H1 (cell line): ENCODE measurements at regions not wholly inside any gene's neighbourhood (a gene's known extent, or its start where the extent isn't known, plus 50 kb on each side); places are given as distances from the start of the nearest gene placed in this dataset.

Source experiments
- CTCF ChIA-PET: fragments of 300-600 bp; sonication (Branson Sonifier 250); formaldehyde crosslinking; loops from one replicate; lab custom pipeline; 2021; ENCODE audit not compliant: partially characterized antibody; lab: Charles Lee
- POLR2A ChIA-PET: fragments of 300-600 bp; sonication (Branson Sonifier 250); formaldehyde crosslinking; loops from one replicate; lab custom pipeline; 2021; ENCODE audit warnings: inconsistent platforms; ENCODE audit not compliant: partially characterized antibody; lab: Charles Lee
- DNase-seq, 2 experiments: peaks; one replicate each; pipeline versions ENCODE4 v3.0.0 to v3.0.0-alpha.2; 2010 to 2022; ENCODE audit warnings: low spot score in 2 of 2, low read depth in 1 of 2, mixed read lengths in 1 of 2
- FAIRE-seq: peaks from 2 replicates; lab custom pipeline; 2011; peaks lifted over from hg19 to GRCh38; lab: Jason Lieb, UNC
- H2AFZ ChIP-seq: 2 replicates; pipeline ENCODE4 v1.8.1; 2012; ENCODE audit warnings: low read length, inconsistent platforms
- H2AK5ac ChIP-seq: 2 replicates; pipeline ENCODE4 v1.6.1; 2013; ENCODE audit warnings: low read depth, low read length
- H2BK120ac ChIP-seq: replicated peaks from 2 replicates; pipeline ENCODE3; 2013; ENCODE audit warnings: low read depth, low read length, inconsistent platforms
- H2BK12ac ChIP-seq: 2 replicates; pipeline ENCODE4 v1.6.1; 2013; ENCODE audit warnings: low read depth, low read length
- H2BK15ac ChIP-seq: 2 replicates; pipeline ENCODE4 v1.6.1; 2013; ENCODE audit warnings: low read length
- H2BK20ac ChIP-seq: 2 replicates; pipeline ENCODE4 v1.6.1; 2013; ENCODE audit warnings: low read length
- H2BK5ac ChIP-seq: 2 replicates; pipeline ENCODE4 v1.6.1; 2013; ENCODE audit warnings: low read depth, low read length
- H3K14ac ChIP-seq: 2 replicates; pipeline ENCODE4 v1.6.1; 2013; ENCODE audit warnings: inconsistent platforms; ENCODE audit not compliant: insufficient read length
- H3K18ac ChIP-seq: 2 replicates; pipeline ENCODE4 v1.6.1; 2013; ENCODE audit warnings: low read length; ENCODE audit errors: extremely low read depth
- H3K23ac ChIP-seq: 2 replicates; pipeline ENCODE4 v1.6.1; 2013; ENCODE audit warnings: inconsistent platforms; ENCODE audit not compliant: insufficient read length
- H3K23me2 ChIP-seq: 2 replicates; pipeline ENCODE4 v1.6.1; 2013; ENCODE audit warnings: low read depth, low read length
- H3K27ac ChIP-seq: 2 replicates; pipeline ENCODE4 v1.6.1; 2011; ENCODE audit warnings: low read depth, low read length, inconsistent platforms
- H3K27me3 ChIP-seq, 4 experiments: replicated peaks in 1 of 4; 1 replicate in 1 of 4; 2 replicates in 3 of 4; pipeline versions ENCODE4 v1.6.1 to v1.8.1; 2011 to 2013; ENCODE audit warnings: low read length in 3 of 4, mild to moderate bottlenecking in 3 of 4, inconsistent platforms in 2 of 4, mixed read lengths in 2 of 4, moderate library complexity in 1 of 4; ENCODE audit not compliant: control insufficient read depth in 3 of 4, insufficient read depth in 3 of 4; ENCODE audit errors: extremely low read depth in 1 of 4
- H3K36me3 ChIP-seq, 4 experiments: 2 replicates each; pipeline versions ENCODE4 v1.6.1 to v1.8.1; 2011 to 2013; ENCODE audit warnings: mild to moderate bottlenecking in 4 of 4, low read length in 3 of 4, moderate library complexity in 2 of 4, control low read depth in 1 of 4, inconsistent platforms in 1 of 4; ENCODE audit not compliant: insufficient read depth in 4 of 4, control insufficient read depth in 2 of 4
- H3K4ac ChIP-seq: replicated peaks from 2 replicates; pipeline ENCODE3; 2013; ENCODE audit warnings: low read length, low read depth, mixed read lengths, inconsistent platforms; ENCODE audit not compliant: insufficient read length
- H3K4me1 ChIP-seq, 4 experiments: replicated peaks in 1 of 4; 1 replicate in 1 of 4; 2 replicates in 3 of 4; pipeline versions ENCODE4 v1.6.1 to v1.8.1; 2011 to 2013; ENCODE audit warnings: low read length in 3 of 4, inconsistent platforms in 2 of 4, mixed read lengths in 1 of 4; ENCODE audit not compliant: insufficient read depth in 4 of 4, control insufficient read depth in 3 of 4
- H3K4me2 ChIP-seq, 2 experiments: 2 replicates each; pipeline versions ENCODE4 v1.6.1 to v1.8.1; 2011 to 2013; ENCODE audit warnings: low read depth in 2 of 2, low read length in 2 of 2, control low read depth in 1 of 2, inconsistent platforms in 1 of 2, mild to moderate bottlenecking in 1 of 2; ENCODE audit not compliant: insufficient read depth in 1 of 2
- H3K4me3 ChIP-seq, 4 experiments: fragments of 200-600, 300-600 bp in 1 of 4; sonication (generic), shearing (Covaris generic), sonication (Bioruptor Twin) in 1 of 4; 2 replicates each; pipeline versions ENCODE4 v1.5.1 to v1.8.1; 2011 to 2016; ENCODE audit warnings: low read length in 4 of 4, low read depth in 3 of 4, control low read depth in 2 of 4, inconsistent platforms in 2 of 4, mild to moderate bottlenecking in 2 of 4, mixed read lengths in 1 of 4, moderate library complexity in 1 of 4; ENCODE audit not compliant: insufficient read depth in 2 of 4; ENCODE audit errors: extremely low read depth in 1 of 4
- H3K56ac ChIP-seq: replicated peaks from 2 replicates; pipeline ENCODE3; 2013; ENCODE audit warnings: low read depth, mild to moderate bottlenecking, mixed read lengths, low read length, inconsistent platforms; ENCODE audit not compliant: insufficient read length
- H3K79me1 ChIP-seq: 2 replicates; pipeline ENCODE4 v1.6.1; 2013; ENCODE audit warnings: low read depth, low read length, control low read depth
- H3K79me2 ChIP-seq, 2 experiments: 2 replicates each; pipeline versions ENCODE4 v1.6.1 to v1.8.1; 2012 to 2013; ENCODE audit warnings: low read length in 2 of 2, mild to moderate bottlenecking in 2 of 2, inconsistent platforms in 1 of 2; ENCODE audit not compliant: insufficient read depth in 2 of 2, control insufficient read depth in 1 of 2
- H3K9ac ChIP-seq, 4 experiments: replicated peaks in 1 of 4; 1 replicate in 1 of 4; 2 replicates in 3 of 4; pipeline versions ENCODE4 v1.6.1 to v1.8.1; 2011 to 2013; ENCODE audit warnings: low read depth in 3 of 4, low read length in 3 of 4, control low read depth in 2 of 4, mild to moderate bottlenecking in 2 of 4, moderate library complexity in 2 of 4, inconsistent platforms in 1 of 4; ENCODE audit errors: extremely low read depth in 1 of 4
- H3K9me3 ChIP-seq, 2 experiments: 2 replicates each; pipeline versions ENCODE4 v1.6.1 to v1.8.1; 2012 to 2013; ENCODE audit warnings: mild to moderate bottlenecking in 2 of 2, moderate library complexity in 2 of 2, control low read depth in 1 of 2, inconsistent platforms in 1 of 2, low read depth in 1 of 2, low read length in 1 of 2, mixed read lengths in 1 of 2; ENCODE audit not compliant: insufficient read depth in 2 of 2
- H4K20me1 ChIP-seq, 2 experiments: replicated peaks in 1 of 2; 2 replicates each; pipeline versions ENCODE3 to v1.8.1; 2011 to 2013; ENCODE audit warnings: inconsistent platforms in 2 of 2, low read length in 2 of 2, mild to moderate bottlenecking in 1 of 2; ENCODE audit not compliant: insufficient read depth in 2 of 2, control insufficient read depth in 1 of 2
- H4K5ac ChIP-seq: 2 replicates; pipeline ENCODE4 v1.6.1; 2013; ENCODE audit warnings: low read length, low read depth, mixed read lengths, inconsistent platforms; ENCODE audit not compliant: insufficient read length
- H4K8ac ChIP-seq: 2 replicates; pipeline ENCODE4 v1.8.0; 2013; ENCODE audit warnings: mild to moderate bottlenecking, moderate library complexity, low read length, inconsistent platforms; ENCODE audit not compliant: insufficient read depth; ENCODE audit errors: extremely low read depth
- H4K91ac ChIP-seq: replicated peaks from 2 replicates; pipeline ENCODE3; 2013; ENCODE audit warnings: low read length, mixed read lengths, inconsistent platforms; ENCODE audit not compliant: insufficient read length
- E2F6 ChIP-seq: IDR thresholded peaks from 2 replicates; pipeline ENCODE4 v1.6.1; 2012; ENCODE audit warnings: inconsistent platforms
- EGR1 ChIP-seq: IDR thresholded peaks from 2 replicates; pipeline ENCODE4 v1.6.1; 2011; ENCODE audit warnings: low read depth, low read length, borderline replicate concordance
- GABPA ChIP-seq: IDR thresholded peaks from 2 replicates; pipeline ENCODE4 v1.6.1; 2011; ENCODE audit warnings: mild to moderate bottlenecking, low read length, moderate library complexity, borderline replicate concordance; ENCODE audit not compliant: insufficient read depth
- HDAC6 ChIP-seq: IDR thresholded peaks from one replicate; pipeline ENCODE4 v1.7.1; 2012; ENCODE audit warnings: low read depth, mild to moderate bottlenecking, inconsistent platforms, low read length, moderate library complexity
- JUND ChIP-seq: IDR thresholded peaks from 2 replicates; pipeline ENCODE4 v1.6.1; 2011; ENCODE audit warnings: mild to moderate bottlenecking, improper control_type of control experiment, low read length
- KDM5A ChIP-seq: fragments of 200-600 bp; IDR thresholded peaks from 2 replicates; pipeline ENCODE4 v1.7.1; 2012; ENCODE audit warnings: mild to moderate bottlenecking, low read length, inconsistent platforms, mixed read lengths
- MAFK ChIP-seq: IDR thresholded peaks from 2 replicates; pipeline ENCODE4 v1.6.1; 2012; ENCODE audit warnings: low read depth, mild to moderate bottlenecking, improper control_type of control experiment, low read length
- NANOG ChIP-seq: IDR thresholded peaks from 2 replicates; pipeline ENCODE4 v1.6.1; 2011; ENCODE audit warnings: low read length, low read depth, mild to moderate bottlenecking, inconsistent platforms; ENCODE audit not compliant: insufficient read depth, poor library complexity, severe bottlenecking
- RXRA ChIP-seq: IDR thresholded peaks from 2 replicates; pipeline ENCODE4 v1.6.1; 2011; ENCODE audit warnings: low read depth, mild to moderate bottlenecking, low read length, moderate library complexity; ENCODE audit not compliant: insufficient read depth
- SIN3A ChIP-seq, 2 experiments: IDR thresholded peaks in 1 of 2; conservative IDR thresholded peaks in 1 of 2; 2 replicates each; pipeline ENCODE4 v1.6.1; 2011 to 2012; ENCODE audit warnings: low read length in 2 of 2, improper control_type of control experiment in 1 of 2, low read depth in 1 of 2, mild to moderate bottlenecking in 1 of 2
- SRF ChIP-seq: IDR thresholded peaks from 2 replicates; pipeline ENCODE4 v1.6.1; 2011; ENCODE audit warnings: mild to moderate bottlenecking, low read depth, low read length, moderate library complexity
- TAF1 ChIP-seq: IDR thresholded peaks from 2 replicates; pipeline ENCODE4 v1.6.1; 2011; ENCODE audit warnings: mild to moderate bottlenecking, low read depth, low read length
- TBP ChIP-seq: IDR thresholded peaks from 2 replicates; pipeline ENCODE4 v1.6.1; 2011; ENCODE audit warnings: low read depth, low read length, improper control_type of control experiment
- WGBS, 2 experiments: shearing (Covaris generic) in 1 of 2; methylation state at CpG; one replicate each; pipeline versions ENCODE4 v1.1.6 to v1.1.7; 2013 to 2015; ENCODE audit warnings: low lambda C conversion rate in 2 of 2, mixed read lengths in 2 of 2, inconsistent platforms in 1 of 2, low coverage in 1 of 2, missing lambda C conversion rate in 1 of 2; ENCODE audit not compliant: insufficient replicate concordance in 2 of 2, insufficient coverage in 1 of 2, insufficient read length in 1 of 2; ENCODE audit errors: extremely low coverage in 1 of 2, missing lambda C conversion rate in 1 of 2; 5-methylcytosine and 5-hydroxymethylcytosine counted together
- TF ChIP-seq, protein P1 (sequence below): IDR thresholded peaks from 2 replicates; pipeline ENCODE4 v1.6.1; 2012; ENCODE audit warnings: inconsistent platforms

- Histone ChIP-seq H3K27me3 (no peaks in the 10 kb centered on the region), H3K36me3 (no peaks in the 10 kb centered on the region), H2BK15ac (no peak overlapping the region), H3K4ac (no peak overlapping the region), H4K5ac (no peak overlapping the region), H3K18ac (no peak overlapping the region), H2AK5ac (no peak overlapping the region), H3K79me1 (no peaks in the 10 kb centered on the region), H2AFZ (no peak overlapping the region), H4K20me1 (no peaks in the 10 kb centered on the region), H3K23ac (no peak overlapping the region), H3K27ac (no peak overlapping the region), H3K9ac (peak overlapping the region in 1 of 4 experiments; percentile 34; a peak in 1 of 7 replicates), H4K91ac (no peak overlapping the region), H3K4me2 (no peak overlapping the region), H3K23me2 (no peaks in the 10 kb centered on the region), H3K4me1 (no peaks in the 10 kb centered on the region), H4K8ac (no peak overlapping the region), H3K9me3 (peaks cover 10 to 15% of the 10 kb centered on the region in 2 experiments), H2BK12ac (no peak overlapping the region), H2BK120ac (no peak overlapping the region), H2BK5ac (no peak overlapping the region), H3K56ac (no peak overlapping the region), H3K14ac (no peak overlapping the region), H3K79me2 (no peaks in the 10 kb centered on the region), H3K4me3 (no peak overlapping the region), H2BK20ac (no peak overlapping the region)
- ChIA-PET POLR2A (no interaction called here), CTCF (interaction anchor here (0.7 to 0.8 kb wide), 2 partner anchors 12 to 102 kb away, joined by 3 read pairs; no protein-coding TSS in a partner anchor)
- 92% methylated on average over 1 of the region's 1 CpG; no CpG with 5 or more reads in 1 of the 2 experiments for WGBS, 2 experiments
- FAIRE-seq: no peak
- no peak for DNase-seq
- no peak for TF ChIP-seq KDM5A
- no peak for TF ChIP-seq MAFK
- no peak for TF ChIP-seq TAF1
- no peak for TF ChIP-seq E2F6
- no peak for TF ChIP-seq NANOG
- TF ChIP-seq RXRA: no peak
- TF ChIP-seq, protein P1, sequence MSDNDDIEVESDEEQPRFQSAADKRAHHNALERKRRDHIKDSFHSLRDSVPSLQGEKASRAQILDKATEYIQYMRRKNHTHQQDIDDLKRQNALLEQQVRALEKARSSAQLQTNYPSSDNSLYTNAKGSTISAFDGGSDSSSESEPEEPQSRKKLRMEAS: no peak
- TF ChIP-seq SIN3A (conservative IDR thresholded peaks at IDR 0.05 in 1 of 2, IDR thresholded peaks at IDR 0.05 in 1 of 2; ENCODE audit: low read depth in 1 of 2, low read length in 2 of 2): no peak
- TF ChIP-seq HDAC6: no peak
- TF ChIP-seq JUND: no peak
- no peak for TF ChIP-seq SRF
- TF ChIP-seq EGR1: no peak
- no peak for TF ChIP-seq TBP
- no peak for TF ChIP-seq GABPA
Measured at GRCh38 chr4:22287631-22288030, 228.2 kb downstream of the ADGRA3 start.
